Endothelial cell of umbilical vein (primary cell): ENCODE measurements at regions not wholly inside any gene's neighbourhood (a gene's known extent, or its start where the extent isn't known, plus 50 kb on each side); places are given as distances from the start of the nearest gene placed in this dataset.

Experiments
- EZH2 ChIP-seq: IDR thresholded peaks from 2 replicates; pipeline ENCODE4 v1.6.1; 2012; ENCODE audit warnings: borderline replicate concordance, low read depth, mild to moderate bottlenecking, moderate library complexity, low read length, inconsistent platforms; ENCODE audit not compliant: severe bottlenecking
- JUN ChIP-seq: IDR thresholded peaks from 2 replicates; pipeline ENCODE4 v1.6.1; 2011; ENCODE audit warnings: borderline replicate concordance, low read depth; ENCODE audit not compliant: insufficient read length, insufficient read depth
- POLR2A ChIP-seq: IDR thresholded peaks from 2 replicates; pipeline ENCODE4 v1.6.1; 2012; ENCODE audit warnings: low read depth, mild to moderate bottlenecking, control low read depth, low read length
- POLR2AphosphoS5 ChIP-seq: IDR thresholded peaks from 2 replicates; pipeline ENCODE4 v1.6.1; 2012; ENCODE audit warnings: low read depth, mild to moderate bottlenecking, control low read depth, low read length, moderate library complexity; ENCODE audit not compliant: insufficient read depth
- TF ChIP-seq, protein P1 (sequence below): IDR thresholded peaks from 2 replicates; pipeline ENCODE4 v1.6.1; 2011; ENCODE audit not compliant: insufficient read depth, insufficient read length
- TF ChIP-seq, protein P2 (sequence below), 2 donors: IDR thresholded peaks; 1 replicate in 1 of 2; 2 replicates in 1 of 2; pipeline ENCODE4 v1.5.1; 2011; ENCODE audit warnings: low read length in 2 of 2, mild to moderate bottlenecking in 2 of 2, moderate library complexity in 2 of 2, control low read depth in 1 of 2, inconsistent platforms in 1 of 2, low read depth in 1 of 2; ENCODE audit not compliant: insufficient read depth in 1 of 2; ENCODE audit errors: extremely low read depth in 1 of 2

DNA sequence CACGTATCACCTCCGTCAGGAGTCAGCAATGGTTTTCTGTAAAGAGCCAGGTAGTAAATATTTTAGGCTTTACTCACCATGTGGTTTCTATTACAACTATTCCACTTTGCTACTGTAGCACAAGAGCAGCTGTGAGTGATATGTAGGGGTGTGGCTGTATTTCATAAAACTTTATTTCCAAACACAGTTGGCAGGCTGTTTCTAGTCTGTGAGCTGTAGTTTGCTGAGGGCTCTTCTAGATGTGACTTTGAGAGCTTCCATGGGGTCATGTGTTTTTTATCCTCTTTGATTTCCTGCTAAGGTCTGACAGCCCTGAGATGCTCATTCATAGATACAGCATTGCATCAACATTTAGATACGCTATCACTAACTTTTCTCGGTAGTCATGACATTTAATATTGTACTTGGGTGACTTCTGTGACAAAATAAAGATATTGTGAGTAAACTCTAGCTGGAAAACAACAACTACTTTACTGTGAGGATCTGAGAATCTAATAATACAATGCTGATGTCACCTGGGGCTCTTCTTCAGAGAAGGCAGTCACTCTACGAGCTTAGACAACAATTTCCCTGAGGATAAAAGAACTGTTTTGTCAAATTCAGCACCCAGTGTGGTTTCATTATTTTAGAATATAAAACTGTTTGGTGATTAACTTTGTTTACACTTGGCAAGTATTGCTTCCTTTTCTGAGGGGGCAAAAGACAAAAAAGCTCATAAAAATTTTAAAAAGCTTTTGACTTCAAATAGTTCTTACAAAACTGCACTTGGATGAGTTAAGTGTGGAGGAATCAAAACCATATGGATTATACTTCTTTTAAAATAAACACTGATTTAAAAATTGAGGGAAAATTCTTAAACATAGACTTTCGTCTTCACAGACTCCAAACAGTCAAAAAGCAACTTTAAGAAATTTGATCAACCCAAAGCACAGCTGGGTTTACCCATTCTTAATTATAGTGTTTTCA, 231.2 kb upstream of the DCN start:
- TF ChIP-seq, protein P1, sequence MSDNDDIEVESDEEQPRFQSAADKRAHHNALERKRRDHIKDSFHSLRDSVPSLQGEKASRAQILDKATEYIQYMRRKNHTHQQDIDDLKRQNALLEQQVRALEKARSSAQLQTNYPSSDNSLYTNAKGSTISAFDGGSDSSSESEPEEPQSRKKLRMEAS: no peak
- TF ChIP-seq, protein P2, sequence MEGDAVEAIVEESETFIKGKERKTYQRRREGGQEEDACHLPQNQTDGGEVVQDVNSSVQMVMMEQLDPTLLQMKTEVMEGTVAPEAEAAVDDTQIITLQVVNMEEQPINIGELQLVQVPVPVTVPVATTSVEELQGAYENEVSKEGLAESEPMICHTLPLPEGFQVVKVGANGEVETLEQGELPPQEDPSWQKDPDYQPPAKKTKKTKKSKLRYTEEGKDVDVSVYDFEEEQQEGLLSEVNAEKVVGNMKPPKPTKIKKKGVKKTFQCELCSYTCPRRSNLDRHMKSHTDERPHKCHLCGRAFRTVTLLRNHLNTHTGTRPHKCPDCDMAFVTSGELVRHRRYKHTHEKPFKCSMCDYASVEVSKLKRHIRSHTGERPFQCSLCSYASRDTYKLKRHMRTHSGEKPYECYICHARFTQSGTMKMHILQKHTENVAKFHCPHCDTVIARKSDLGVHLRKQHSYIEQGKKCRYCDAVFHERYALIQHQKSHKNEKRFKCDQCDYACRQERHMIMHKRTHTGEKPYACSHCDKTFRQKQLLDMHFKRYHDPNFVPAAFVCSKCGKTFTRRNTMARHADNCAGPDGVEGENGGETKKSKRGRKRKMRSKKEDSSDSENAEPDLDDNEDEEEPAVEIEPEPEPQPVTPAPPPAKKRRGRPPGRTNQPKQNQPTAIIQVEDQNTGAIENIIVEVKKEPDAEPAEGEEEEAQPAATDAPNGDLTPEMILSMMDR (IDR thresholded peaks at IDR 0.05; ENCODE audit: extremely low read depth in 1 of 2, insufficient read depth in 1 of 2, low read depth in 1 of 2, low read length in 2 of 2): no peak
- TF ChIP-seq EZH2 (no peak), POLR2AphosphoS5 (no peak), POLR2A (no peak), JUN (no peak)
